ENCODE measurements at regions not wholly inside any gene's neighbourhood (a gene's known extent, or its start where the extent isn't known, plus 50 kb on each side); places are given as distances from the start of the nearest gene placed in this dataset.

GRCh38 chr13:110067355-110068175, 239.4 kb downstream of the COL4A1 start:
- Histone ChIP-seq H4K20me1 (ENCODE audit: insufficient read depth, low read length) (no peaks in the 10 kb centered on the region), H3K4me1 (ENCODE audit: insufficient read depth, low read length) (peaks cover 5% of the 10 kb centered on the region), H3K4me3 (ENCODE audit: insufficient read depth, low read length) (no peak overlapping the region), H3K79me2 (ENCODE audit: insufficient read depth, low read length) (no peaks in the 10 kb centered on the region), H3K27me3 (ENCODE audit: insufficient read depth, low read length) (peaks cover 15% of the 10 kb centered on the region), H3K9me3 (ENCODE audit: low read depth, low read length) (no peaks in the 10 kb centered on the region), H2AFZ (ENCODE audit: low read length) (no peak overlapping the region), H3K4me2 (ENCODE audit: insufficient read depth, low read length) (no peak overlapping the region), H3K36me3 (ENCODE audit: insufficient read depth, low read length) (no peaks in the 10 kb centered on the region), H3K27ac (ENCODE audit: low read depth, low read length) (no peak overlapping the region)
- TF ChIP-seq CTCF (IDR thresholded peaks at IDR 0.05; ENCODE audit: extremely low read depth, low read depth, low read length) = no peak
- DNase-seq (ENCODE audit: insufficient read length, low spot score, missing footprints) = peak; percentile 27

GRCh38 chr13:110065780-110066179, 241.2 kb downstream of the COL4A1 start:
- no peaks in the 10 kb centered on the region for H3K36me3 ChIP-seq (ENCODE audit: insufficient read depth, low read length)
- H4K20me1 ChIP-seq (ENCODE audit: insufficient read depth, low read length) = no peaks in the 10 kb centered on the region
- H2AFZ ChIP-seq (ENCODE audit: low read length) = no peak overlapping the region
- H3K4me2 ChIP-seq (ENCODE audit: insufficient read depth, low read length) = no peak overlapping the region
- no peak overlapping the region for H3K4me3 ChIP-seq (ENCODE audit: insufficient read depth, low read length)
- H3K27me3 ChIP-seq (ENCODE audit: insufficient read depth, low read length) = peaks cover 10% of the 10 kb centered on the region
- H3K27ac ChIP-seq (ENCODE audit: low read depth, low read length) = no peak overlapping the region
- DNase-seq (ENCODE audit: insufficient read length, low spot score, missing footprints) = no peak
- H3K79me2 ChIP-seq (ENCODE audit: insufficient read depth, low read length) = no peaks in the 10 kb centered on the region
- TF ChIP-seq CTCF (IDR thresholded peaks at IDR 0.05; ENCODE audit: extremely low read depth, low read depth, low read length) = no peak
- H3K4me1 ChIP-seq (ENCODE audit: insufficient read depth, low read length) = peaks cover 5% of the 10 kb centered on the region
- no peaks in the 10 kb centered on the region for H3K9me3 ChIP-seq (ENCODE audit: low read depth, low read length)

GRCh38 chr13:110063490-110064421, 243.2 kb downstream of the COL4A1 start:
- H3K9me3 ChIP-seq (ENCODE audit: low read depth, low read length) = no peaks in the 10 kb centered on the region
- no peaks in the 10 kb centered on the region for H3K4me1 ChIP-seq (ENCODE audit: insufficient read depth, low read length)
- H3K4me3 ChIP-seq (ENCODE audit: insufficient read depth, low read length) = no peak overlapping the region
- peaks cover 10% of the 10 kb centered on the region for H3K27me3 ChIP-seq (ENCODE audit: insufficient read depth, low read length)
- H3K4me2 ChIP-seq (ENCODE audit: insufficient read depth, low read length) = no peak overlapping the region
- no peak overlapping the region for H2AFZ ChIP-seq (ENCODE audit: low read length)
- no peak for TF ChIP-seq CTCF (IDR thresholded peaks at IDR 0.05; ENCODE audit: extremely low read depth, low read depth, low read length)
- H3K36me3 ChIP-seq (ENCODE audit: insufficient read depth, low read length) = no peaks in the 10 kb centered on the region
- DNase-seq (ENCODE audit: insufficient read length, low spot score, missing footprints) = peak; percentile 35
- no peak overlapping the region for H3K27ac ChIP-seq (ENCODE audit: low read depth, low read length)
- H3K79me2 ChIP-seq (ENCODE audit: insufficient read depth, low read length) = no peaks in the 10 kb centered on the region
- H4K20me1 ChIP-seq (ENCODE audit: insufficient read depth, low read length) = no peaks in the 10 kb centered on the region
